DMS114 treated with DMSO at 0.1 percent for 48 hours (cell line): ENCODE measurements at regions not wholly inside any gene's neighbourhood (a gene's known extent, or its start where the extent isn't known, plus 50 kb on each side); places are given as distances from the start of the nearest gene placed in this dataset.

Experiments
- DNase-seq: peaks from one replicate; lab custom pipeline; 2025; ENCODE audit not compliant: unreplicated experiment; lab: John Stamatoyannopoulos, UW

- no peak for DNase-seq
These were observed 292.0 kb downstream of the DUSP10 start for GRCh38 chr1:221449801-221450470.

GRCh38 chr1:221451741-221452140 is 290.1 kb downstream of the DUSP10 start:
- DNase-seq, result no peak

GRCh38 chr1:221454096-221454495 is 287.8 kb downstream of the DUSP10 start:
- DNase-seq, result no peak

GRCh38 chr1:221456918-221457317 is 285.0 kb downstream of the DUSP10 start:
- no peak for DNase-seq

GRCh38 chr1:221457685-221458446 is 284.0 kb downstream of the DUSP10 start:
- no peak for DNase-seq

GRCh38 chr1:221458447-221459156 is 283.3 kb downstream of the DUSP10 start:
- no peak for DNase-seq

GRCh38 chr1:221459558-221459957 is 282.3 kb downstream of the DUSP10 start:
- DNase-seq, result no peak

- DNase-seq, result no peak
These were observed 279.5 kb downstream of the DUSP10 start for GRCh38 chr1:221462345-221462744.

- DNase-seq, result no peak
These were observed 273.3 kb downstream of the DUSP10 start for GRCh38 chr1:221468546-221468945.

GRCh38 chr1:221469476-221469875 is 272.4 kb downstream of the DUSP10 start:
- DNase-seq, result no peak

GRCh38 chr1:221470000-221470698 is 271.7 kb downstream of the DUSP10 start:
- DNase-seq, result no peak

GRCh38 chr1:221473411-221473810 is 268.5 kb downstream of the DUSP10 start:
- DNase-seq, result no peak

- DNase-seq, result no peak
These were observed 264.6 kb downstream of the DUSP10 start for GRCh38 chr1:221477252-221477651.

- DNase-seq, result no peak
These were observed 263.6 kb downstream of the DUSP10 start for GRCh38 chr1:221478050-221478949.

GRCh38 chr1:221487781-221488524 is 253.9 kb downstream of the DUSP10 start:
- DNase-seq, result no peak

- DNase-seq, result no peak
These were observed 253.3 kb downstream of the DUSP10 start for GRCh38 chr1:221488550-221488949.

- no peak for DNase-seq
These were observed 247.2 kb downstream of the DUSP10 start for GRCh38 chr1:221494670-221495069.

- no peak for DNase-seq
These were observed 244.8 kb downstream of the DUSP10 start for GRCh38 chr1:221497046-221497445.

GRCh38 chr1:221503268-221503667 is 238.6 kb downstream of the DUSP10 start:
- no peak for DNase-seq
